ENCODE measurements at regions not wholly inside any gene's neighbourhood (a gene's known extent, or its start where the extent isn't known, plus 50 kb on each side); places are given as distances from the start of the nearest gene placed in this dataset.

DNA sequence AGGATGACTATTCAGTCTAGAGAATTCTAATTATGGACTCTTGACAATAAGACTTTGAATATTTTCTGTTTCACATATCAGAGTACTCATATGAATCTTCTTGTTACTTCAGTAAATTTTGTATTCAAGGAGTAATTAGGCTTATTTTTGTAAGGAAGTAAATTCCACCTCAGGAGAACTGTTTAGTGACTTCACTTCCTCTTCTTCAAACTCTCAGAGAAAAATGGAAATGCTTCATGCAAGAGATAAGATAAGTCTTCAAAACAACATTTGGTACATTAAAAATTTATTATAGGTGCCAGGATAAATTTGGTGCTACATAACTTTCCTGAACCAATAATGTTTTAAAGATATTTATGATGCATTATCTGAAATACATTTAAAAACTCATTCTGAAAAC lies 1421.9 kb downstream of the PCDH7 start:
- TF ChIP-seq, protein P1, sequence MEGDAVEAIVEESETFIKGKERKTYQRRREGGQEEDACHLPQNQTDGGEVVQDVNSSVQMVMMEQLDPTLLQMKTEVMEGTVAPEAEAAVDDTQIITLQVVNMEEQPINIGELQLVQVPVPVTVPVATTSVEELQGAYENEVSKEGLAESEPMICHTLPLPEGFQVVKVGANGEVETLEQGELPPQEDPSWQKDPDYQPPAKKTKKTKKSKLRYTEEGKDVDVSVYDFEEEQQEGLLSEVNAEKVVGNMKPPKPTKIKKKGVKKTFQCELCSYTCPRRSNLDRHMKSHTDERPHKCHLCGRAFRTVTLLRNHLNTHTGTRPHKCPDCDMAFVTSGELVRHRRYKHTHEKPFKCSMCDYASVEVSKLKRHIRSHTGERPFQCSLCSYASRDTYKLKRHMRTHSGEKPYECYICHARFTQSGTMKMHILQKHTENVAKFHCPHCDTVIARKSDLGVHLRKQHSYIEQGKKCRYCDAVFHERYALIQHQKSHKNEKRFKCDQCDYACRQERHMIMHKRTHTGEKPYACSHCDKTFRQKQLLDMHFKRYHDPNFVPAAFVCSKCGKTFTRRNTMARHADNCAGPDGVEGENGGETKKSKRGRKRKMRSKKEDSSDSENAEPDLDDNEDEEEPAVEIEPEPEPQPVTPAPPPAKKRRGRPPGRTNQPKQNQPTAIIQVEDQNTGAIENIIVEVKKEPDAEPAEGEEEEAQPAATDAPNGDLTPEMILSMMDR (IDR thresholded peaks at IDR 0.05) = no peak
- TF ChIP-seq POLR2A (IDR thresholded peaks at IDR 0.05) (no peak), POLR2AphosphoS5 (IDR thresholded peaks at IDR 0.05) (no peak), EP300 (IDR thresholded peaks at IDR 0.05) (no peak)
- DNase-seq = no peak
- ATAC-seq (ENCODE audit: low FRiP score in 2 of 2) = no peak
- Histone ChIP-seq H3K27ac (no peak overlapping the region), H3K9me3 (no peaks in the 10 kb centered on the region), H3K36me3 (no peaks in the 10 kb centered on the region), H3K4me3 (no peak overlapping the region), H3K27me3 (no peaks in the 10 kb centered on the region), H3K4me1 (no peaks in the 10 kb centered on the region)

DNA sequence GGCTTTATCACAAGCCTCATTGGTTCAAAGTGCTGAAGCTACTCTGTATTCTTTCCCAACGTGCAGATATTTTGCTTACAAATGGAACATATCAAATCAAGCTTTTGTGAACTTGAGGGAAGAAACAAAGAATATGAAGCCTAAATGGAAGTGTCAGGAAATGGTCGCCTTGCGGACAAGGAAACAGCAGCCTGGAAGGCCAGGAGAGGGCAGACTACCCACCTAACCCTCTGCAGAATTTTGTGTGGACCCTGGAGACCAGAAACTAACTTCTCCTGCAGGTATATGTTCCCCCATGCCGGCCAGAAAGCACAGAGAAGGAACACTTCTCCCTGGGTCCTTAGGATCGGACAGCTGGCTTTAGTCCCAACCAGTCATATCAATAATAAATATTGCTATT lies 1425.8 kb downstream of the PCDH7 start:
- no peaks in the 10 kb centered on the region for H3K4me1 ChIP-seq
- ATAC-seq (ENCODE audit: low FRiP score in 2 of 2) (no peak), DNase-seq (no peak)
- TF ChIP-seq EP300 (IDR thresholded peaks at IDR 0.05) = no peak
- TF ChIP-seq POLR2A (IDR thresholded peaks at IDR 0.05) = no peak
- TF ChIP-seq POLR2AphosphoS5 (IDR thresholded peaks at IDR 0.05) = no peak
- TF ChIP-seq, protein P1 (IDR thresholded peaks at IDR 0.05) = no peak
- no peaks in the 10 kb centered on the region for H3K36me3 ChIP-seq
- H3K4me3 ChIP-seq = no peak overlapping the region
- H3K27ac ChIP-seq = no peak overlapping the region
- 84 to 90% methylated on average over 5 of the region's 5 CpGs for WGBS, 2 donors
- H3K9me3 ChIP-seq = no peaks in the 10 kb centered on the region
- H3K27me3 ChIP-seq = no peaks in the 10 kb centered on the region

DNA sequence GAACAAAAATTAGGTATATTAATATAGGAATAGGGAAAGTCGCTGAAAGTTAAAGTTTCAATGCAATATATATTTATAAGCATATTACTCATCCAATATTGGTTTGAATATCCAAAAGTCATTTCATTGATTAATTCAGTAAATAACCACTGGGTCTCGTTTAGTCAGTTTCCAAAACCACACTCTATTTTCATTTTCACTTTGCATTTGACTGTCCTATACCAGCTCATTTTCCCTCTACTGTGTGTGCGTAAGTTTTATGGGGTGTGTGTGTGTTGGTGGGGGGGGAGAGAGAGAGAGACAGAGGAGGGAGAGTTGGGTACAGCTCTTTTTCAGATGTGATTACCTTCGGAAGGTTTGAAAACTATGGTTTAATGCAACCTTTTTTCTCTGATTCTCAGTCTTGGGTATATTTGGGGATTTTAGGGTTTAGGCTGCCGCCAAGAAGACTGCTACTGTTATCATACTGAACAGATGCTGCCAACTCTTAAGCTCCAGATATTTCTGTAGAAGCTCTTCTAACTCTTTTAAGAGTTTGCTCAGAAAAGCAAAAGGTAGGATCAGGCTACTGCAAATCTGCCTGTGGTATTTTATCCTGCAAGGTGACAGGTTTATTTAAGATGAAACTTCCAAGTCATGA lies 1427.4 kb downstream of the PCDH7 start:
- Histone ChIP-seq H3K36me3 (no peaks in the 10 kb centered on the region), H3K27ac (no peak overlapping the region), H3K9me3 (no peaks in the 10 kb centered on the region), H3K4me3 (no peak overlapping the region), H3K4me1 (no peaks in the 10 kb centered on the region), H3K27me3 (no peaks in the 10 kb centered on the region)
- 70 to 81% methylated on average over 5 of the region's 5 CpGs for WGBS, 2 donors
- no peak for ATAC-seq (ENCODE audit: low FRiP score in 2 of 2)
- DNase-seq = no peak
- TF ChIP-seq POLR2A (IDR thresholded peaks at IDR 0.05) = no peak
- TF ChIP-seq EP300 (IDR thresholded peaks at IDR 0.05) = no peak
- TF ChIP-seq, protein P1 (IDR thresholded peaks at IDR 0.05) = no peak
- TF ChIP-seq POLR2AphosphoS5 (IDR thresholded peaks at IDR 0.05) = no peak

DNA sequence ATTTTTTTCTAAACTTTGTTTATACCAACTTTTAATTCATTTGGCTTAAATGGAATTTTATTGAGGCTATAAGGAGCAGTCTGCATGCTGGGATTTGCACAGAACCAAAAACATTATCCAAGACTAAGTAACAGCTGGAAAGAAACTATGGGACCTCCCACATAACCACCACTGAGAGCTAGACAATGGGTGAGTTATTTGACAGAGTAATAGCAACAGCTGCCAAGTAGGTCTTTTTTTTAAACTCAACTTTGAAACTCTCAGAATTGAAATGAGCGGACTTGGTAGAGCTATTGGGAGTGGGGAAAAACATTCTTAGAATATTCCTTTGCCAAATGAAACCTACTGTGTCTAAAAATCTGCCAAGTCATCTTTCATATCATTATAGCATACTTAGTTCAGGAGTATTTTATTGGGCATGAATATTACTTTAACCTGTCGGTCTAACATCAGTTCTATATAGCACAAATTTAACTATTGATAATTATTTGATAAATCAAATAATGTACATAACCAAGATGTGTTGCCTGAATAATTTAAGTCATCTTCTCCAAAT lies 1428.0 kb downstream of the PCDH7 start:
- ATAC-seq (ENCODE audit: low FRiP score in 2 of 2) (no peak), DNase-seq (no peak)
- no peak overlapping the region for H3K27ac ChIP-seq
- no peaks in the 10 kb centered on the region for H3K9me3 ChIP-seq
- TF ChIP-seq POLR2A (IDR thresholded peaks at IDR 0.05) = no peak
- no peak for TF ChIP-seq EP300 (IDR thresholded peaks at IDR 0.05)
- TF ChIP-seq POLR2AphosphoS5 (IDR thresholded peaks at IDR 0.05) = no peak
- 60 to 73% methylated on average over 2 of the region's 2 CpGs for WGBS, 2 donors
- H3K27me3 ChIP-seq = no peaks in the 10 kb centered on the region
- H3K36me3 ChIP-seq = no peaks in the 10 kb centered on the region
- H3K4me3 ChIP-seq = no peak overlapping the region
- H3K4me1 ChIP-seq = no peaks in the 10 kb centered on the region

DNA sequence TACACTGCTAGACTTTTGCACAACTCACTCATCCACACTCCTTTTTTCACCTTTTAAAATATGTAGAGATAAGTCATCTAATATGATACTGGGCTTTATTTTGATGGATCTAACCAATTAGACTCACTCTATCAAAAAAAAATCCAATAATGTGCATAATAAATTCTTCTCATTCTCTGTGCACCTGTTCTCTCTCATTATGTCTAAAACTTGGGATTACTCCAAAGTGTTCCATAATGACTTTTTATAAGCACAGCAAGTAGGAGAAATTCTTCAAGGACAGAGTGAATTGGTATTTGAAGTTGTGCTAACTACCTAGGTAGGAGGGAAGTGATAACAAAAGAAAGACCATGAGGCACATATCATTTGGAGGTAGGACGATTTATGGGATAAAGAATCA lies 1438.8 kb downstream of the PCDH7 start:
- H3K4me3 ChIP-seq = no peak overlapping the region
- no peak overlapping the region for H3K27ac ChIP-seq

More for the DNA sequence above, 1438.8 kb downstream of the PCDH7 start:
- Histone ChIP-seq H3K9me3 (no peaks in the 10 kb centered on the region), H3K36me3 (no peaks in the 10 kb centered on the region), H3K27me3 (no peaks in the 10 kb centered on the region), H3K4me1 (no peaks in the 10 kb centered on the region)
- DNase-seq = no peak
- ATAC-seq (ENCODE audit: low FRiP score in 2 of 2) = no peak
- TF ChIP-seq POLR2AphosphoS5 (IDR thresholded peaks at IDR 0.05) (no peak), POLR2A (IDR thresholded peaks at IDR 0.05) (no peak), EP300 (IDR thresholded peaks at IDR 0.05) (no peak)
- TF ChIP-seq, protein P1 (IDR thresholded peaks at IDR 0.05) = no peak
- 55 to 67% methylated on average over 1 of the region's 1 CpG for WGBS, 2 donors
